ENCODE measurements at regions not wholly inside any gene's neighbourhood (a gene's known extent, or its start where the extent isn't known, plus 50 kb on each side); places are given as distances from the start of the nearest gene placed in this dataset.

DNA sequence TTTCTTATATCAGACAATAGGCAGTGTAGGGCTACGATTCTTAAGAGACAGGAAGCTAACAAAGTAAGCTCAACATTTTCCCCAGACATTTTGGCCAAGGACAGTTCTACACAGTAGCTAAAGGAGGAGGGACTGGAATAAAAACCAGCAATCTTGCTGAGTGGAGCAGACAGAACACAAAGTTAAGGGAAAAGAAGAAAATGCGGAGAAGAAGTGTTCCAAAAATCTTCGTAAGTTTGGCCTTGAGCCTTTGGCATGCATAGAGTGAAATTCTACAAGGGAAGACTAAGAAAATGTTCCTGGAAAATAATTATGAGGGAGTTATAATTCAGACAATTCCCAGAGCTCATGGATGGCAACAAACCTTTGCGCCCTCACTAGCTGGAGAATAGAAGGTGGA lies 748.0 kb upstream of the CTNND2 start:
- no peak overlapping the region for H3K27ac Mint-ChIP-seq
- no peaks in the 10 kb centered on the region for H3K27me3 Mint-ChIP-seq (ENCODE audit: insufficient read depth)
- H3K27me3 ChIP-seq (ENCODE audit: control insufficient read depth, insufficient read depth, low read length, poor library complexity, severe bottlenecking): no peaks in the 10 kb centered on the region
- peaks cover 2% of the 10 kb centered on the region for H3K36me3 Mint-ChIP-seq (ENCODE audit: low read depth)
- H3K36me3 ChIP-seq (ENCODE audit: control insufficient read depth, insufficient read depth, low read length): no peaks in the 10 kb centered on the region
- peaks cover 3% of the 10 kb centered on the region for H3K4me1 Mint-ChIP-seq
- TF ChIP-seq, protein P1, sequence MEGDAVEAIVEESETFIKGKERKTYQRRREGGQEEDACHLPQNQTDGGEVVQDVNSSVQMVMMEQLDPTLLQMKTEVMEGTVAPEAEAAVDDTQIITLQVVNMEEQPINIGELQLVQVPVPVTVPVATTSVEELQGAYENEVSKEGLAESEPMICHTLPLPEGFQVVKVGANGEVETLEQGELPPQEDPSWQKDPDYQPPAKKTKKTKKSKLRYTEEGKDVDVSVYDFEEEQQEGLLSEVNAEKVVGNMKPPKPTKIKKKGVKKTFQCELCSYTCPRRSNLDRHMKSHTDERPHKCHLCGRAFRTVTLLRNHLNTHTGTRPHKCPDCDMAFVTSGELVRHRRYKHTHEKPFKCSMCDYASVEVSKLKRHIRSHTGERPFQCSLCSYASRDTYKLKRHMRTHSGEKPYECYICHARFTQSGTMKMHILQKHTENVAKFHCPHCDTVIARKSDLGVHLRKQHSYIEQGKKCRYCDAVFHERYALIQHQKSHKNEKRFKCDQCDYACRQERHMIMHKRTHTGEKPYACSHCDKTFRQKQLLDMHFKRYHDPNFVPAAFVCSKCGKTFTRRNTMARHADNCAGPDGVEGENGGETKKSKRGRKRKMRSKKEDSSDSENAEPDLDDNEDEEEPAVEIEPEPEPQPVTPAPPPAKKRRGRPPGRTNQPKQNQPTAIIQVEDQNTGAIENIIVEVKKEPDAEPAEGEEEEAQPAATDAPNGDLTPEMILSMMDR (conservative IDR thresholded peaks at IDR 0.05): no peak
- no peak overlapping the region for H3K9ac ChIP-seq (ENCODE audit: extremely low read depth, low read length, poor library complexity, severe bottlenecking)
- H3K9me3 Mint-ChIP-seq: no peaks in the 10 kb centered on the region
- H3K4me3 ChIP-seq (ENCODE audit: low read length): no peak overlapping the region
- H3K9me3 ChIP-seq (ENCODE audit: control insufficient read depth, low read length): no peaks in the 10 kb centered on the region
- H3K4me3 Mint-ChIP-seq: no peak overlapping the region
- no peak overlapping the region for H3K27ac ChIP-seq (ENCODE audit: low read depth, low read length)
- no peak for DNase-seq
- no peaks in the 10 kb centered on the region for H3K4me1 ChIP-seq (ENCODE audit: control insufficient read depth, insufficient read depth, low read length)
- WGBS, 2 experiments (ENCODE audit: insufficient coverage in 1 of 2, insufficient read length in 1 of 2): 92 to 100% methylated on average over 3 to 4 of the region's 4 CpGs

DNA sequence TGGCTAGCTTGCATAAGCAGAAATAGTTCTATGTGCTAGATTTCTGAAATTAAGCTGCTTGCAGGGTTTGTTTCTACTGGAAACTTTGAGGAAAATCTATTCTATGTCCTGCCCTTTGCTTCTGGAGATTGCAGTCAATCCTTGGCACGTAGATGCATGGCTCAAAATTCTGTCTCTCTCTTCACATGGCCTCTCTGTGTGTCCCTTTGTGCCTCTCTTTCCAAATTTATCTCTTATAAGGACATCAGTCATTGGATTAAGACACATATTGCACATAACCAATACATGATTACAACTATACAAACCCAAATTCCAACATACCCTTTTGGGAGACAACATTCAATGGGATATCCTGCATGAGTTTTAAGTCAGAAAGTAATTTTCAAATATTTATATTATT lies 744.3 kb upstream of the CTNND2 start:
- Mint-ChIP-seq H3K36me3 (ENCODE audit: low read depth) (peaks cover 2% of the 10 kb centered on the region), H3K27ac (no peak overlapping the region), H3K4me3 (no peak overlapping the region), H3K4me1 (peaks cover 3% of the 10 kb centered on the region), H3K9me3 (no peaks in the 10 kb centered on the region), H3K27me3 (ENCODE audit: insufficient read depth) (no peaks in the 10 kb centered on the region)
- TF ChIP-seq, protein P1 (conservative IDR thresholded peaks at IDR 0.05): no peak
- H3K4me1 ChIP-seq (ENCODE audit: control insufficient read depth, insufficient read depth, low read length): no peaks in the 10 kb centered on the region
- H3K27ac ChIP-seq (ENCODE audit: low read depth, low read length): no peak overlapping the region
- no peak overlapping the region for H3K4me3 ChIP-seq (ENCODE audit: low read length)
- no peaks in the 10 kb centered on the region for H3K36me3 ChIP-seq (ENCODE audit: control insufficient read depth, insufficient read depth, low read length)
- H3K9ac ChIP-seq (ENCODE audit: extremely low read depth, low read length, poor library complexity, severe bottlenecking): no peak overlapping the region
- DNase-seq: no peak
- no peaks in the 10 kb centered on the region for H3K9me3 ChIP-seq (ENCODE audit: control insufficient read depth, low read length)
- WGBS, 2 experiments (ENCODE audit: insufficient coverage in 1 of 2, insufficient read length in 1 of 2): 83 to 92% methylated on average over 1 of the region's 1 CpG
- no peaks in the 10 kb centered on the region for H3K27me3 ChIP-seq (ENCODE audit: control insufficient read depth, insufficient read depth, low read length, poor library complexity, severe bottlenecking)

DNA sequence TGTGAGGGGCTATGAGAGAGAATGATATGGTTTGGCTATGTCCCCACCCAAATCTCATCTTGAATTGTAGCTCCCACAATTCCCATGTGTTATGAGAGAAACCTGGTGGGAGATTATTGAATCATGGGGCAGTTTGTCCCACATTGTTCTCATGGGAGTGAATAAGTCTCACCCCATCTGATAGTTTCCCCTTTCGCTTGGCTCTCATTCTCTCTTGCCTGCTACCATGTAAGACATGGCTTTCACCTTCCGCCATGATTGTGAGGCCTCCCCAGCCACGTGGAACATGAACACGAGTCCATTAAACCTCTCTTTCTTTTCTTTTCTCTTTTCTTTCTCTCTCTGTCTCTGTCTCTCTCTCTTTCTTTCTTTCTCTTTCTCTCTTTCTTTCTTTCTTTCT lies 743.4 kb upstream of the CTNND2 start:
- H3K27me3 ChIP-seq (ENCODE audit: control insufficient read depth, insufficient read depth, low read length, poor library complexity, severe bottlenecking): no peaks in the 10 kb centered on the region
- peak; percentile 47 for DNase-seq
- no peaks in the 10 kb centered on the region for H3K27me3 Mint-ChIP-seq (ENCODE audit: insufficient read depth)
- H3K4me1 Mint-ChIP-seq: peaks cover 3% of the 10 kb centered on the region
- H3K36me3 Mint-ChIP-seq (ENCODE audit: low read depth): peaks cover 2% of the 10 kb centered on the region
- TF ChIP-seq, protein P1 (conservative IDR thresholded peaks at IDR 0.05): no peak
- no peaks in the 10 kb centered on the region for H3K9me3 ChIP-seq (ENCODE audit: control insufficient read depth, low read length)
- no peak overlapping the region for H3K27ac ChIP-seq (ENCODE audit: low read depth, low read length)
- H3K4me3 Mint-ChIP-seq: no peak overlapping the region
- H3K9me3 Mint-ChIP-seq: no peaks in the 10 kb centered on the region
- no peaks in the 10 kb centered on the region for H3K36me3 ChIP-seq (ENCODE audit: control insufficient read depth, insufficient read depth, low read length)
- no peaks in the 10 kb centered on the region for H3K4me1 ChIP-seq (ENCODE audit: control insufficient read depth, insufficient read depth, low read length)
- 95 to 100% methylated on average over 1 to 4 of the region's 4 CpGs for WGBS, 2 experiments (ENCODE audit: insufficient coverage in 1 of 2, insufficient read length in 1 of 2)
- H3K27ac Mint-ChIP-seq: no peak overlapping the region
- no peak overlapping the region for H3K4me3 ChIP-seq (ENCODE audit: low read length)
- H3K9ac ChIP-seq (ENCODE audit: extremely low read depth, low read length, poor library complexity, severe bottlenecking): no peak overlapping the region
